HUES64 (cell line): ENCODE measurements at regions not wholly inside any gene's neighbourhood (a gene's known extent, or its start where the extent isn't known, plus 50 kb on each side); places are given as distances from the start of the nearest gene placed in this dataset.

ENCODE experiments used
- H3K27ac ChIP-seq: 2 replicates; pipeline ENCODE4 v1.7.0; 2013; ENCODE audit warnings: low read depth, low read length, inconsistent platforms
- H3K27me3 ChIP-seq: 2 replicates; pipeline ENCODE4 v1.6.1; 2013; ENCODE audit warnings: mild to moderate bottlenecking, low read length; ENCODE audit not compliant: insufficient read depth
- H3K36me3 ChIP-seq: 2 replicates; pipeline ENCODE4 v1.6.1; 2013; ENCODE audit warnings: mild to moderate bottlenecking, low read length; ENCODE audit not compliant: insufficient read depth
- H3K4me1 ChIP-seq: 2 replicates; pipeline ENCODE4 v1.6.1; 2013; ENCODE audit warnings: mild to moderate bottlenecking, low read length, moderate library complexity; ENCODE audit not compliant: insufficient read depth
- H3K4me3 ChIP-seq: 2 replicates; pipeline ENCODE4 v1.5.1; 2013; ENCODE audit warnings: mild to moderate bottlenecking, low read length, moderate library complexity
- H3K9ac ChIP-seq: 2 replicates; pipeline ENCODE4 v1.6.1; 2013; ENCODE audit warnings: mild to moderate bottlenecking, low read depth, low read length
- H3K9me3 ChIP-seq: 2 replicates; pipeline ENCODE4 v1.6.1; 2013; ENCODE audit warnings: low read depth, low read length; ENCODE audit not compliant: insufficient read depth
- WGBS: fragments of 150-250, 120-280 bp; methylation state at CpG from one replicate; pipeline ENCODE4 v1.1.7; 2013; ENCODE audit warnings: missing lambda C conversion rate; 5-methylcytosine and 5-hydroxymethylcytosine counted together

GRCh38 chr4:162409048-162409447, 245.2 kb upstream of the FSTL5 start:
- Histone ChIP-seq H3K4me1 (no peaks in the 10 kb centered on the region), H3K9me3 (no peaks in the 10 kb centered on the region), H3K27me3 (no peaks in the 10 kb centered on the region), H3K9ac (no peak overlapping the region), H3K36me3 (no peaks in the 10 kb centered on the region), H3K27ac (no peak overlapping the region), H3K4me3 (no peak overlapping the region)
- WGBS, result 94% methylated on average over 16 of the region's 16 CpGs

GRCh38 chr4:162408309-162408708, 244.5 kb upstream of the FSTL5 start:
- Histone ChIP-seq H3K27ac (no peak overlapping the region), H3K9me3 (no peaks in the 10 kb centered on the region), H3K27me3 (no peaks in the 10 kb centered on the region), H3K9ac (no peak overlapping the region), H3K4me1 (no peaks in the 10 kb centered on the region), H3K4me3 (no peak overlapping the region), H3K36me3 (no peaks in the 10 kb centered on the region)
- 96% methylated on average over 9 of the region's 9 CpGs for WGBS

- 92% methylated on average over 7 of the region's 7 CpGs for WGBS
Observed at GRCh38 chr4:162406637-162407365, 243.0 kb upstream of the FSTL5 start.

GRCh38 chr4:162403932-162404331, 240.1 kb upstream of the FSTL5 start:
- WGBS, result no CpG with 5 or more reads among the region's 1 CpG
- no peak overlapping the region for H3K27ac ChIP-seq
- H3K9ac ChIP-seq, result no peak overlapping the region
- H3K4me3 ChIP-seq, result no peak overlapping the region
- H3K27me3 ChIP-seq, result no peaks in the 10 kb centered on the region
- H3K9me3 ChIP-seq, result no peaks in the 10 kb centered on the region
- H3K4me1 ChIP-seq, result no peaks in the 10 kb centered on the region
- H3K36me3 ChIP-seq, result no peaks in the 10 kb centered on the region

More at GRCh38 chr4:162406637-162407365, 243.0 kb upstream of the FSTL5 start:
- no peak overlapping the region for H3K27ac ChIP-seq
- H3K9me3 ChIP-seq, result no peaks in the 10 kb centered on the region
- H3K4me3 ChIP-seq, result no peak overlapping the region
- no peaks in the 10 kb centered on the region for H3K4me1 ChIP-seq
- no peaks in the 10 kb centered on the region for H3K36me3 ChIP-seq
- H3K27me3 ChIP-seq, result no peaks in the 10 kb centered on the region
- H3K9ac ChIP-seq, result no peak overlapping the region

GRCh38 chr4:162403419-162403818, 239.6 kb upstream of the FSTL5 start:
- Histone ChIP-seq H3K27me3 (no peaks in the 10 kb centered on the region), H3K36me3 (no peaks in the 10 kb centered on the region), H3K27ac (no peak overlapping the region), H3K9me3 (no peaks in the 10 kb centered on the region), H3K9ac (no peak overlapping the region), H3K4me1 (no peaks in the 10 kb centered on the region), H3K4me3 (no peak overlapping the region)
- WGBS, result 82% methylated on average over 2 of the region's 2 CpGs

GRCh38 chr4:162401021-162401420, 237.2 kb upstream of the FSTL5 start:
- H3K36me3 ChIP-seq, result no peaks in the 10 kb centered on the region
- H3K9me3 ChIP-seq, result no peaks in the 10 kb centered on the region
- H3K27ac ChIP-seq, result no peak overlapping the region
- H3K27me3 ChIP-seq, result no peaks in the 10 kb centered on the region
- no peaks in the 10 kb centered on the region for H3K4me1 ChIP-seq
- no peak overlapping the region for H3K4me3 ChIP-seq
- H3K9ac ChIP-seq, result no peak overlapping the region
- whole genome bisulfite sequencing, result 98% methylated on average over 5 of the region's 5 CpGs

GRCh38 chr4:162392946-162393345, 229.1 kb upstream of the FSTL5 start:
- H3K9ac ChIP-seq, result no peak overlapping the region
- H3K27ac ChIP-seq, result no peak overlapping the region
- no peaks in the 10 kb centered on the region for H3K9me3 ChIP-seq
- H3K4me1 ChIP-seq, result no peaks in the 10 kb centered on the region
- 92% methylated on average over 1 of the region's 1 CpG for WGBS
- H3K27me3 ChIP-seq, result no peaks in the 10 kb centered on the region
- no peaks in the 10 kb centered on the region for H3K36me3 ChIP-seq
- no peak overlapping the region for H3K4me3 ChIP-seq

- H3K4me1 ChIP-seq, result no peaks in the 10 kb centered on the region
- H3K27me3 ChIP-seq, result no peaks in the 10 kb centered on the region
- H3K9me3 ChIP-seq, result no peaks in the 10 kb centered on the region
- H3K4me3 ChIP-seq, result no peak overlapping the region
- no peak overlapping the region for H3K9ac ChIP-seq
- no peaks in the 10 kb centered on the region for H3K36me3 ChIP-seq
- no peak overlapping the region for H3K27ac ChIP-seq
Observed at GRCh38 chr4:162366146-162366545, 202.3 kb upstream of the FSTL5 start.

GRCh38 chr4:162364651-162365050, 200.9 kb upstream of the FSTL5 start:
- Histone ChIP-seq H3K27ac (no peak overlapping the region), H3K36me3 (no peaks in the 10 kb centered on the region), H3K9me3 (no peaks in the 10 kb centered on the region), H3K9ac (no peak overlapping the region), H3K4me1 (no peaks in the 10 kb centered on the region), H3K27me3 (no peaks in the 10 kb centered on the region), H3K4me3 (no peak overlapping the region)
- WGBS, result no CpG with 5 or more reads among the region's 1 CpG

- no peaks in the 10 kb centered on the region for H3K36me3 ChIP-seq
- H3K4me3 ChIP-seq, result no peak overlapping the region
- H3K4me1 ChIP-seq, result no peaks in the 10 kb centered on the region
- WGBS, result 91% methylated on average over 4 of the region's 4 CpGs
- H3K9ac ChIP-seq, result no peak overlapping the region
- H3K9me3 ChIP-seq, result no peaks in the 10 kb centered on the region
- no peaks in the 10 kb centered on the region for H3K27me3 ChIP-seq
- H3K27ac ChIP-seq, result no peak overlapping the region
Observed at GRCh38 chr4:162360369-162361149, 196.8 kb upstream of the FSTL5 start.

GRCh38 chr4:162356181-162356580, 192.4 kb upstream of the FSTL5 start:
- Histone ChIP-seq H3K9ac (no peak overlapping the region), H3K27me3 (no peaks in the 10 kb centered on the region), H3K4me3 (no peak overlapping the region), H3K36me3 (no peaks in the 10 kb centered on the region), H3K9me3 (no peaks in the 10 kb centered on the region), H3K27ac (no peak overlapping the region), H3K4me1 (no peaks in the 10 kb centered on the region)
- WGBS, result 87% methylated on average over 2 of the region's 2 CpGs
